RKO (cell line): ENCODE measurements at regions not wholly inside any gene's neighbourhood (a gene's known extent, or its start where the extent isn't known, plus 50 kb on each side); places are given as distances from the start of the nearest gene placed in this dataset.

Experiments used
- DNase-seq: peaks from one replicate; pipeline ENCODE4 v3.0.0-alpha.2; 2016; ENCODE audit warnings: low spot score

DNA sequence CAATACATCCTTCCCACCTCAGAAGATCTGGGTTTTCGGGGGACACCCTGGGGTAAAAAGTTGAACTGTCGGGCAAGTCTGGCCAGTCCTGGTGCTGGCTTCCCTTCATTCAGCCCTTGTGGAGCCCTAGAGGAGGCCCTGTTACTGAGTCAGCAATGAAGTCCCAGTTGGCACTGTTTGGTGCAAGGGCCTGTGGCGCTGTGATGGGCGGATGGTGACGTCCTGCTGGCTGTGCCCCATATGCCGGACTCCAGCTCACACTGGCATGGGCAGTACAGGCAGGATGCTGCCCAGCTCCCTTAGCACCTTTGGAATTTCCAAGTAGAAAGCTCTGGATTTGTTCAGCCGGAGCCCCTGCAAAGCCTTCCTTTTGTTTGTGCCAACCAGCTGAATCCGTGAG is 186.2 kb upstream of the PMEPA1 start:
- DNase-seq: no peak

GRCh38 chr20:57895161-57895855 is 185.5 kb upstream of the PMEPA1 start:
- DNase-seq: no peak

GRCh38 chr20:57894522-57894921 is 184.7 kb upstream of the PMEPA1 start:
- DNase-seq: no peak

GRCh38 chr20:57894096-57894495 is 184.3 kb upstream of the PMEPA1 start:
- no peak for DNase-seq

DNA sequence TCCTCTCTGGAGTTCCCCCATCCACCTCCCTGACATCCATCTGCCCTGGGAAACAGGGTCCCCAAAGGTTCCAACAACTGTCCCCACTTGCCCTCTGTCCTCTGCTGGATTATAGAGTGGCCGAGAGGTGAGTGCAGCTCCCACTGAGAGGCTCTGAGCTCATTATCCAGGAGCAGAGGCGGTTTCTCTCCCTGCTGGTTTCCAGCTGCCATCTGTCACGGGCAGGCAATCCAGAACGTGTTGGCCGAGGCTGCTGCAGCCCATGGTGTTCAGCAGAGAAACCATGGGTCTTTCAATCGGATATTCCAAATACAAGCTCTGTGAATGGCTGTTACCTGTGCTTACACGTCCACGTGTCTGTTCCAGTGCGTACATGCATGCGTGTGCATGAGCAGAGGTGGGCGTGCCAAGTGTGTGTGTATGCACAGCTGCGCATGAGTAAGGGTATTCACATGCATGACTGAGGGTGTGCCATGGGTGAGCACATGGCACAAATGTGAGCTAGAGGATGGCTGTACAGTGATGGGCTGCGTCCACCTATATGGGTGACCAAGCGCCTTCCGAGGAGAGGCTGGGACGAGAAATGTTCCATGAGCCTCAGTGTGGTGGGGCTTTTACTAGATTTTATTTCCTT is 183.7 kb upstream of the PMEPA1 start:
- no peak for DNase-seq

DNA sequence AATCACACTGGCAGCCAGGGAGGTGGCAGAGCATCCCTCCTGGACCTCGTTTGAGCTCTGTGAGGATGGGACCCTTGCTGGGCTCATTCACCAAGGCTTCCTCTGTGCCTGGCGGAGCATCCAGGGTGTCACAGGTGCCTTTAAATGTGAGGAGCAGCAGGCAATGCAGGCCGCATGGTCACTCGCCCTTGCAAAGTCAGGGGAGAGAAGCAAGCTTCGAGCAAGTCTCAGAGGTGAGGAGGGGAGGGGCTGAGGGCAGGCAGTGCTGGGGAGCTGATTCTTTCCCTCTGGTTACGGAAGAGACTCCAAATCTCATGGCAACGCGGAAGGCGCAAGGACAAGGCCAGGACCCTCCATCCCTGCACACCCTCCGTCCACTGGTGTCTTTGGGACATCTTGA is 182.7 kb upstream of the PMEPA1 start:
- DNase-seq: no peak

GRCh38 chr20:57891014-57891413 is 181.2 kb upstream of the PMEPA1 start:
- no peak for DNase-seq

DNA sequence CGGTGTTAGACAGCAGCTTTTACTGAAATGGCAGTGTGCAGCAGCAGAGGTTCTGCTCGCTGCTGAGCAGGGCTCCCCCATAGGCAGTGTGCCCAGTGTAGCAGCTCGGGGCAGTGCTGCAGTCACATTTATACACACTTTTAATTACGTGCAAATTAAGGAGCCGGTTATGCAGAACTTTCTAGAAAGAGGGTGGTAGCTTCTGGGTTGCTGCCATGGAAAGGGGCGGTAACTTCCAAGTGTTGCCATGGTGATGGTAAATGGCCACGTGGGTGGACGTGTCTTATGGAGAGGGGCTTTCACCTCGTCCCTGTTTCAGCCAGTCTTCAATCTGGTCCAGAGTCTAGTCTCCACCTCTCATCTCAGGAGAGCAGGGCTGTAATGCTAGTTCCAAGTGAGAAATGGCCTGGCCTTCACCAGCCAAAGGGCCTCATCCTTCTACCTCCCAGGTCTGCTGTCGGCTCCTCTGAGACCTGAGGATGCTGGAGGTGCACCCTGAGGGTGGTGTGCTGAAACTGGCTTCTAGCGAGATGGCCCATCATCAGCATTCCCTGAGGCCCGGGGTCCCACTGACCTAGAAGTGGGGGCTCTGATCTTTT is 180.5 kb upstream of the PMEPA1 start:
- DNase-seq: no peak

GRCh38 chr20:57888591-57888990 is 178.8 kb upstream of the PMEPA1 start:
- no peak for DNase-seq

- no peak for DNase-seq
Observed at GRCh38 chr20:57884956-57885355, 175.1 kb upstream of the PMEPA1 start.

DNA sequence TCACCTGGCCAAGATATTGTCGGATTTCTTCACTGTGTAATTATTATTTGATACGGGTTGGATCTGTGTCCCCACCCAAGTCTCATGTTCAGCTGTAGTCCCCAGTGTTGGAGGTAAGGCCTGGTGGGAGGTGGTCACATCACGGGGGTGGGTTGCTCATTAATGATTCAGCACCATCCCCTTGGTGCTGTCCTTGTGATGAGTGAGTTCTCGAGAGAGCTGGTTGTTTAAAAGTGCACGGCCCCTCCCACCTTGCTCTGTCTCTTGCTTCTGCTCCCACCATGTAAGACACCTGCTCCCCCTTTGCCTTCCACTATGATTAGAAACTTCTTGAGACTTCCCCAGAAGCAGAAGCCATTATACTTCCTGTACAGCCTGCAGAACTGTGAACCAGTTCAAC is 173.9 kb upstream of the PMEPA1 start:
- DNase-seq: no peak

GRCh38 chr20:57883224-57883623 is 173.4 kb upstream of the PMEPA1 start:
- no peak for DNase-seq

DNA sequence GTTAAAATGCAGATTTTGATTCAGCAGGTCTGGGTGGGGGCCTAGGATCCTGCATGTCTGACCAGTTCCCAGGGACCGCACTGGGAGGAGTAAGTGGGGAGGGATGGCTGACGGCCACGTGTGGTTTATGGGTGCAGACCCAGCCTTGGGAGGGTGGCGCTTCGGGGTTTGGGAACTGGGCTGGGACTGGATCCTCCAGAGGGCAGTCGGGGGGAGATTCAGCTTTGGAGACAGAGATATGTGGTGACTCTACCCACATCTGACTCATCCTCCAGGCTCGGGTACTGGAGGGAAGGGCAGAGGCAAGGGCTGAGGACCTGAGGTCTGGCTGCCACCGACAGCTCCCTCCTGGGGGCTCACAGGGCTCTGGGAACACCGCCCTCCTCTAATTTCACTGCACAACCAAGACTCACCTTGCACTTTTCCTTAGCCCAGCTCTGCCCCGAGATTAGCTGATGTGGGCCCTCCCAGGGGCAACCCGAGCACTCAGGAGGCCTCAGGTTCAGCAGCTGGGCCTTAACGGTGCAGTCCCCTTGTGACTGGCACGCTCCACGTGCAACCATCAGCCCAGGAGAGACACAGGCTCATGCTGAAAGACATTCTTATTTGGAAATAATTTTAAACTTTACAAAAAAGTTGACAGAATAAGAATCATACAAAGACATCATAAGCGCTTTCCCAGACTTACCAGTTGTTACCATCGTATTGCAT is 172.8 kb upstream of the PMEPA1 start:
- peak; percentile 11 for DNase-seq

DNA sequence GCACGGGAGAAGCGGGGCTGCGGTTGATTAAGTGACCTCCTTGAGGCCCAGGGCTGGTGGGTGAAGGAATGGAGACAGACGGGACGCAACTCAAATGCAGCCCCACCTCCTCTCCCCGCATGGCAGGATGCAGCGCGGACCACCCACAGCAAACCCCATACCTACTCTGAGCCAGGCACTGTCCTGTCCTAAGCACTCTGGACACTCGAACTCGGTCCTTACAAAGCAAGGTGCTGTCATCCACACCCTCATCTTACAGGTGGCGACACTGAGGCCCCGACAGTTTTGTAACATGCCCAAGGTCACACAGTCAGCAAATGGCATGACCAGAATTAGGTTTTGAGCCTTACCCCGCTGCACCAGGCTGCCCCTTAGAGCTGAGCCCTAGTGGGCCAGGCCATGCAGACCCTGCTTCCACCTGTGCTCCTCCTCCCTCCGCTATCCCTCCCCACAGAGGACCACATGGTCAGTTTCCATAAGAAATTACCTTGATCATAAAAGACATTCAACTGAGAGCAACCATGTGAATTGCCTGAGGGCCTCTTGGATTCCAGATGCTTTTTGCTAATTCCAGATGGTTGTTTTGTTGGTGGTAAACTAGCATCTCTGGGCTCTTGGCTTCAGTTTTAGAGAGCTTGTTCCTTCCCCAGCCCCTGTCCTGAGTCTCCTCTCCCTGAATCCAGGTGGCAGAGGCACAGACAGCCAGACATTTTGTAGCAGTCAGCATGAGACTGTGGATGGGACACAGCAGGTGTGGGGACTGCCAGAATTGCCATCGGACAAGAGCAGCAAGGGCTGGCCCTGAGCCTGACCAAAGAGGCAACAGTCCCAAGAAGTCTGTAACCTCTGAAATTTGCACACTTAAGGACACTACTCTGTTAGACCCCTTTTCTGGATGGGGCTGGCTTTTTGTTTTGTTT is 171.9 kb upstream of the PMEPA1 start:
- DNase-seq: no peak

DNA sequence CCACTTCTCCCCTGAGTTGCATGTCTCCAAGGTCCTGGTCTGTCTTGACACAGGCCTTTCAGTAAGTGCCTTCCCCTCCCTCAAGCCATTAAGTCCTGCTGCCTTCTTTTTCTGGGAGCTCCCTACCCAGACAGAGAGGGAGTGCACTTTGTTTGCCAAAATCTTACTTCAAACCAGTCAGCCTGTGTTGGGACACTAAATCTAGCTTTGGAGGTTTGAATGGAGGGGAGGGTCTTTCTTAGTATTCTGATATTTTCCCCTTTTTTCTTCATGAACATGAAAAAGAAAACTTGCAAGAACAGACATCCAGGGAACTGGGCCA is 170.7 kb upstream of the PMEPA1 start:
- DNase-seq: no peak

DNA sequence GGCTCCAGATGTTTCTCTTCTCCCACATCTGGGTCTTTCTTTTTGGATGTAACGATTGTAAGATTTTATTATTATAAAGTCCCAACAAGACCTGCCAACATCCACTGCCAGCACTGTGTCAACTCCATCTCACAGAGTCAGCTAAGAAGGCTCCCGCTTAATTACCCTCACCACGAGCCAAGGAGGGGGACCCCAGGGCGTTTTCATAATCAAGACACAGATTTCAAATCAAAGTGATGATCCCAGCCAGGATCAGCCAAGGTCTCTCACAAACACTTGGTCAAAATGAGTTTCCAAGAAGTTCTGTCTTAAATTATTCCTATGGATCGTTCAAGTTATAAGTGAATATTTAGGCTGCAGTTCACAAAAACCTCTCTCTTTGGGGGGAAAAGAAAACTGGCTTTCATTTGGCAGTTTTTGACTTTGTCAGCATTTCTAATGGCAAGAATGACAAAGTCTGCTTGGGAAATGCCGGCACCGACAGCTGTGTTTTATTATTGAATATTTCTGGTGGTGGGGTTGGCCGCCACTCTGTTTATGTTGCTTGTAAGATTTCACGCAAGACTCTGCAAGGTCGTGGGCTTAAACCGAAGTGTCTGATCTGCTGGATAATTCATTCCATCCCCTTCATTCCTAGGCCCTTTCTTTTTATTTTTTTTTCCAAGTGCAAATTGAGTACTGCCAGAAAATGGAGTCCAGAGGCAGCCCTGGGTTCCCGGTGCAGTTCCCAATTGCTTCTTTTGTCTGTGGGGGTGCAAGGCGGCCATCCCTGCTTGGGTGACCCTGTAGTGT is 170.2 kb upstream of the PMEPA1 start:
- DNase-seq: no peak

DNA sequence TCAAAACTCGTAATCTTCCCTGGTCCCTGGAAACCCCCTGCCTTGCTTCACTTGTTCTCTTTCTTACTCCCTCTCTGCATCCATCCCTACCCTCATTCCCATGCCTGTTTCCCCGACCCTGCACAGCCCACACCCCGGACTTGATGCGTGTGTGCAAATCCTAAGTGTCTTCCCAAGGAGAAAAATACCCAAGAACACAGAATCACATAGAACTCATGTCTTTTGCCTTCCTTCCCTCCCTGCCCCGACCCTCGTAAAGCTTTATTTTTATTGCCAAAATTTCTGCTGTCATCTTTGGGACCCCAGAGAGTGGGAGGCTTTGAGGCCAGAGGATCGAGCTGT is 169.6 kb upstream of the PMEPA1 start:
- DNase-seq: no peak

DNA sequence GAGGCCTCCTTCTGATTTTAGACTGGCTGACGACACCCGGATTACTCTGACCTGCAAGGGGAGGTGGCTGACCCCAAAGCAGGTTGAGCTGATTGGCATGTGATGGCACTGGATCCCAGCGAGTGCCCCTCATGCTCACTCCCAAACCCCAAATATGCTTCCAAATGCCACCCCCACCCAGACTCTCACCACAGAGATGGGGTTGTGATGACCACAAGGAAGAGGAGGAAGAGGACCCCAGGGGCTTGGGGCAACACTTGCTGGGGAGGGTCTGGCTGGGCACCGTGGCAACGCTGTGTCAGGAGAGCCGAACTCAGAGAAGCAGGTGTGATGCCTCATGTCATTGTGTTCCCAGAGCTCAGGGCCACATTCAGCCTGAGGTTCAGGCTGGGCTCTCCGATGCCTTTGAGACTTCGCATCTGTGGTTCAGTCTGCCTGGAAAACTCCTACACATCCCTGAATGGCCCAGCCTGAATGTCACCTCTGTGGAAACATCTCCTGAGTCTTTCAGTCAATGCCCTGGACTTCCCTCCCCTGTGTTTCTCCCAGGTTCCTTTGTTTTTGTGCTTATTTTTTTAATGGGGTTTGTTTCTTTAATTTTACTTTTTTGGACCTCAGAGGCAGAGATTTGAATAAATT is 169.1 kb upstream of the PMEPA1 start:
- DNase-seq: no peak

GRCh38 chr20:57877995-57878394 is 168.2 kb upstream of the PMEPA1 start:
- no peak for DNase-seq

GRCh38 chr20:57877131-57877824 is 167.5 kb upstream of the PMEPA1 start:
- no peak for DNase-seq
